GM18520 (cell line): ENCODE measurements at regions not wholly inside any gene's neighbourhood (a gene's known extent, or its start where the extent isn't known, plus 50 kb on each side); places are given as distances from the start of the nearest gene placed in this dataset.
"Not testable (repeated sequence)": the region's sequence is repeated elsewhere in the genome, so short reads cannot be mapped to it uniquely, and the experiment has no call there.

Experiments used
- ATAC-seq: cut with Tn5 transposase; IDR thresholded peaks from one replicate; pipeline ENCODE4 v1.9.1; 2021; ENCODE audit not compliant: unreplicated experiment

- no peak for ATAC-seq
Measured at GRCh38 chr6:20340068-20340848, 61.4 kb upstream of the E2F3 start.

DNA sequence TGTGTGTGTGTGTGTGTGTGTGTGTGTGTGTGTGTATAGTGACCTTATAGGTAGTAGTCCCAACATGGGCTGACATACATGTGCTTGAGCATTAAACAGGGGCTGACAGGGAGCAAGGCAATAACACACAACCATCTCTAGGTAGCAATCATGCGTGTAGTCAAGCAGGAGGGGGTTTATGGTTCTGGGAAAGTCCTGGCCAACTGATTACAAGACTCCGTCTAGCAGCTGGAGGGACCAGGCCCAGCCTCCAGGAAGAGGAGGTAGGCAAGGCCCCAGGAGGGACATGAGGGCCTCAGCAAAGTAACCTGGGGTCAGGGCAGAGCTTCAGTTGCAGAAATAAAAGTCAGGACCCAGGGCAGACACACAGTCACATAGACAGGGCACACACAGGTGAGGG lies 60.6 kb upstream of the E2F3 start:
- no peak for ATAC-seq

GRCh38 chr6:20341564-20341963 lies 60.1 kb upstream of the E2F3 start:
- ATAC-seq, result no peak

DNA sequence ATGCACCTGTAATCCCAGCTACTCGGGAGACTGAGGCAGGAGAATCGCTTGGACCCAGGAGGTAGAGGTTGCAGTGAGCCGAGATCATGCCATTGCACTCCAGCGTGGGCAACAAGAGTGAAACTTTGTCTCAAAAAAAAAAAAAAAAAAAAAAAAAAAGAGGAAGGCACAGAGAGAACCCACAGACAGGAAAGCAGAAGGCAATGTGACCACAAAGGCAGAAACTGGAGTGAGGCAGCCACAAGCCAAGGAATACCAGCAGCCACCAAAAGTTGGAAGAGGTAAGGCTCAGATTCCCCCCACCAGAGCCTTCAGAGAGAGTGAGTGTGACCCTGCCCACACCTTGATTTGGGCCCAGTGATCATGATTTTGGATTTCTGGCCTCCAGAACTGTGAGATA lies 54.7 kb upstream of the E2F3 start:
- not testable (repeated sequence) for ATAC-seq

GRCh38 chr6:20348041-20348440 lies 53.6 kb upstream of the E2F3 start:
- ATAC-seq, result no peak

- ATAC-seq, result no peak
Measured at GRCh38 chr6:20349225-20349624, 52.5 kb upstream of the E2F3 start.

- ATAC-seq, result no peak
Measured at GRCh38 chr6:20350215-20350614, 51.5 kb upstream of the E2F3 start.

DNA sequence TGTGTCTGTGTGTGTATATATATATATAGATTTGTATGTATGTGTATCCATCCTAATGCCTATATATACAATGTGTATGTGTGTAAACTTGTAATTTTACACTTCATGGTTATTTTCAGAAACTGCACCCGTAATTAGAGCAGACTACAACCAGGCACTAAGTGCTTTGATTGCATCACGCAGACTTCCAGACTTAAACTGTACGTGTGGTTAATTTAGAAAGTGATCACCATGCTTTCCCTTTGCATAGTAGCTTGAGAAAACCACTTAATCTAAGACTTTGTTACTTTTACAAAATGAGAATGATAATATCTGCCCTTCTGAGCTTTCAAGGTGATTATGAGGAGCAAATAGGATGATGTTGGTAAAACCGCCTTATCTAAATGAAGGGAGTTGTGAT lies 50.1 kb upstream of the E2F3 start:
- ATAC-seq, result no peak
